Neuronal stem cell (in vitro differentiated cells): ENCODE measurements at regions not wholly inside any gene's neighbourhood (a gene's known extent, or its start where the extent isn't known, plus 50 kb on each side); places are given as distances from the start of the nearest gene placed in this dataset.
A peak's percentile ranks its signal among the peaks of the same experiment; 100 is the strongest.

ENCODE experiments used
- DNase-seq: peaks from one replicate; pipeline ENCODE4 v3.0.0-alpha.2; 2013; ENCODE audit warnings: low spot score
- H2AFZ ChIP-seq: one replicate; pipeline ENCODE4 v1.6.1; 2013; ENCODE audit warnings: mild to moderate bottlenecking, low read length, inconsistent platforms
- H2AK5ac ChIP-seq: 2 replicates; pipeline ENCODE4 v1.6.1; 2013; ENCODE audit warnings: low read depth, mild to moderate bottlenecking, inconsistent platforms, low read length, moderate library complexity, mixed read lengths
- H2BK120ac ChIP-seq: 2 replicates; pipeline ENCODE4 v1.6.1; 2013; ENCODE audit warnings: low read depth, mild to moderate bottlenecking, inconsistent platforms, low read length, moderate library complexity, mixed read lengths
- H2BK12ac ChIP-seq: one replicate; pipeline ENCODE4 v1.6.1; 2013; ENCODE audit warnings: low read length, inconsistent platforms
- H2BK15ac ChIP-seq: 2 replicates; pipeline ENCODE4 v1.6.1; 2013; ENCODE audit warnings: mild to moderate bottlenecking, low read length, inconsistent platforms, mixed read lengths
- H2BK5ac ChIP-seq: one replicate; pipeline ENCODE4 v1.6.1; 2013; ENCODE audit warnings: inconsistent platforms, mild to moderate bottlenecking, low read length, moderate library complexity
- H3K14ac ChIP-seq: one replicate; pipeline ENCODE4 v1.6.1; 2013; ENCODE audit warnings: low read length, inconsistent platforms
- H3K18ac ChIP-seq: 2 replicates; pipeline ENCODE4 v1.6.1; 2013; ENCODE audit warnings: low read length, inconsistent platforms
- H3K23ac ChIP-seq: 2 replicates; pipeline ENCODE4 v1.6.1; 2013; ENCODE audit warnings: low read depth, mild to moderate bottlenecking, mixed read lengths, low read length, inconsistent platforms; ENCODE audit not compliant: poor library complexity
- H3K27ac ChIP-seq: replicated peaks from 3 replicates; pipeline ENCODE4 v1.5.1; 2013; ENCODE audit warnings: low read length, inconsistent platforms
- H3K27me3 ChIP-seq, 3 experiments: 2 replicates each; pipeline ENCODE4 v1.6.1; 2013; ENCODE audit warnings: low read length in 3 of 3, mild to moderate bottlenecking in 2 of 3, inconsistent platforms in 1 of 3, low read depth in 1 of 3, mixed read lengths in 1 of 3, moderate library complexity in 1 of 3; ENCODE audit not compliant: control insufficient read depth in 3 of 3, insufficient read depth in 3 of 3
- H3K36me3 ChIP-seq, 2 donors: replicated peaks in 1 of 2; 2 replicates each; pipeline ENCODE4 v1.6.1; 2013; ENCODE audit warnings: low read length in 2 of 2; ENCODE audit not compliant: control insufficient read depth in 2 of 2, insufficient read depth in 2 of 2
- H3K4ac ChIP-seq: 2 replicates; pipeline ENCODE4 v1.6.1; 2013; ENCODE audit warnings: inconsistent platforms, mild to moderate bottlenecking, low read length, moderate library complexity
- H3K4me1 ChIP-seq, 2 donors: 1 replicate in 1 of 2; 2 replicates in 1 of 2; pipeline ENCODE4 v1.6.1; 2013; ENCODE audit warnings: low read length in 2 of 2, low read depth in 1 of 2; ENCODE audit not compliant: control insufficient read depth in 2 of 2, insufficient read depth in 1 of 2
- H3K4me2 ChIP-seq: one replicate; pipeline ENCODE4 v1.6.1; 2013; ENCODE audit warnings: mild to moderate bottlenecking, low read length, inconsistent platforms; ENCODE audit not compliant: insufficient read depth, poor library complexity, severe bottlenecking
- H3K4me3 ChIP-seq, 2 donors: 2 replicates each; pipeline ENCODE4 v1.5.1; 2013; ENCODE audit warnings: low read length in 2 of 2, mild to moderate bottlenecking in 2 of 2, inconsistent platforms in 1 of 2, moderate library complexity in 1 of 2
- H3K79me1 ChIP-seq: one replicate; pipeline ENCODE4 v1.6.1; 2013; ENCODE audit warnings: low read depth, mild to moderate bottlenecking, inconsistent platforms, low read length, moderate library complexity
- H3K9ac ChIP-seq: one replicate; pipeline ENCODE4 v1.6.1; 2013; ENCODE audit warnings: mild to moderate bottlenecking, low read depth, low read length, inconsistent platforms; ENCODE audit not compliant: poor library complexity
- H3K9me3 ChIP-seq, 2 donors: replicated peaks in 1 of 2; 2 replicates each; pipeline versions ENCODE3 to v1.6.1; 2013; ENCODE audit warnings: low read length in 2 of 2, mild to moderate bottlenecking in 2 of 2, inconsistent platforms in 1 of 2, low read depth in 1 of 2, mixed read lengths in 1 of 2, moderate library complexity in 1 of 2; ENCODE audit not compliant: control insufficient read depth in 2 of 2, insufficient read depth in 1 of 2
- H4K8ac ChIP-seq: one replicate; pipeline ENCODE4 v1.6.1; 2013; ENCODE audit warnings: low read depth, mild to moderate bottlenecking, inconsistent platforms, low read length, moderate library complexity
- H4K91ac ChIP-seq: one replicate; pipeline ENCODE4 v1.6.1; 2013; ENCODE audit warnings: low read length, low read depth, mild to moderate bottlenecking, inconsistent platforms; ENCODE audit not compliant: poor library complexity
- WGBS, 2 donors: extraction: QIAGEN DNeasy Blood & Tissue Kit; methylation state at CpG; one replicate each; pipeline ENCODE4 v1.1.7; 2013; ENCODE audit warnings: missing lambda C conversion rate in 2 of 2, mixed read lengths in 1 of 2; ENCODE audit not compliant: insufficient read length in 2 of 2, insufficient replicate concordance in 1 of 2; ENCODE audit errors: extremely low coverage in 2 of 2; 5-methylcytosine and 5-hydroxymethylcytosine counted together

DNA sequence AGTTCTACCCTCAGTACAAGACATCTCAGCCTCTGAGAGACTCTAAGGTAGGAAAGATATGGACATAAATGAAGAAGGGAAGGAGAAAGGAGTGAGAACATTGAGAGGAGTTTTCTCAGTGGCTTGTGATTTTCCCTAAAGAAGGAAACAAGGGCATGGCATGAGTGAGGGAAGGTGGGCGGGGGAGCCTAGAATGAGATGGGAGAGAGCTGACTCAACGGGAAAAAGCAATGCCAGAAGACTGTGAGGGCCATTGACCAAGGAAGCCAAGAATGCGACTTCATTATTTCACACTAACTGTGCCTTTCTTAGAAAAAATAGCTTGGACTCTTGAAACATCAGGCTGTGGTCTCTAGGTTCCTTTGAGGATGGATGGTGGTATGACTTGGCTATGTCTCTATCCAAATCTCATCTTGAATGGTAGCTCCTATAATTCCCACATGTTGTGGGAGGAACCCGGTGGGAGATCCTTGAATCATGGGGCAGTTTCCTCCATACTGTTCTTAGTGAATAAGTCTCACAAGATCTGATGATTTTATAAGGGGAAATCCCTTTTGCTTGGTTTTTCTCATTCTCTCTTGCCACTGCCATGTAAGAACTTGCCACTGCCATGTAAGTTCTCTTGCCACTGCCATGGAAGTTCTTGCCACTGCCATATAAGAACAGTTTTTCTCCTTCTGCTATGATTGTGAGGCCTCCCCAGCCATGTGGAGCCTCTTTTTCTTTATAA lies 279.6 kb downstream of the NUAK1 start:
- H2BK5ac ChIP-seq, result no peak overlapping the region
- peaks cover 0 to 6% of the 10 kb centered on the region in 2 donors for H3K9me3 ChIP-seq
- H3K4me2 ChIP-seq, result no peak overlapping the region
- DNase-seq, result no peak
- WGBS, 2 donors, result no CpG with 5 or more reads among the region's 4 CpGs
- no peak overlapping the region for H3K4me3 ChIP-seq
- no peaks in the 10 kb centered on the region for H3K79me1 ChIP-seq
- H3K14ac ChIP-seq, result no peak overlapping the region
- H3K18ac ChIP-seq, result no peak overlapping the region
- H3K27ac ChIP-seq, result no peak overlapping the region
- no peak overlapping the region for H4K8ac ChIP-seq
- no peak overlapping the region for H2BK12ac ChIP-seq
- H3K23ac ChIP-seq, result no peak overlapping the region
- H3K4ac ChIP-seq, result no peak overlapping the region
- H3K4me1 ChIP-seq, result no peaks in the 10 kb centered on the region
- H3K36me3 ChIP-seq, result no peaks in the 10 kb centered on the region
- no peak overlapping the region for H2AFZ ChIP-seq
- H3K27me3 ChIP-seq, result no peaks in the 10 kb centered on the region
- H4K91ac ChIP-seq, result no peak overlapping the region
- H2AK5ac ChIP-seq, result no peak overlapping the region
- no peak overlapping the region for H3K9ac ChIP-seq
- H2BK120ac ChIP-seq, result no peak overlapping the region
- H2BK15ac ChIP-seq, result no peak overlapping the region

- H3K4me1 ChIP-seq, result no peaks in the 10 kb centered on the region
- no peak overlapping the region for H3K23ac ChIP-seq
- no peak overlapping the region for H3K18ac ChIP-seq
- H2BK5ac ChIP-seq, result no peak overlapping the region
- no peak overlapping the region for H3K9ac ChIP-seq
- H3K4me3 ChIP-seq, result no peak overlapping the region
- no peak overlapping the region for H3K27ac ChIP-seq
- no peak overlapping the region for H3K14ac ChIP-seq
- H2BK120ac ChIP-seq, result no peak overlapping the region
- H2AK5ac ChIP-seq, result no peak overlapping the region
- no peaks in the 10 kb centered on the region for H3K79me1 ChIP-seq
- peaks cover 0 to 6% of the 10 kb centered on the region in 2 donors for H3K9me3 ChIP-seq
- no peak overlapping the region for H4K91ac ChIP-seq
- H2BK12ac ChIP-seq, result no peak overlapping the region
- H3K27me3 ChIP-seq, result no peaks in the 10 kb centered on the region
- H3K4me2 ChIP-seq, result no peak overlapping the region
- H4K8ac ChIP-seq, result no peak overlapping the region
- no peak overlapping the region for H3K4ac ChIP-seq
- no peak overlapping the region for H2AFZ ChIP-seq
- DNase-seq, result no peak
- no peaks in the 10 kb centered on the region for H3K36me3 ChIP-seq
- H2BK15ac ChIP-seq, result no peak overlapping the region
- WGBS, 2 donors, result no CpG with 5 or more reads among the region's 3 CpGs
Measured at GRCh38 chr12:105860561-105861207, 278.1 kb downstream of the NUAK1 start.

- Histone ChIP-seq H2BK15ac (peak overlapping the region; percentile 28), H3K36me3 (no peaks in the 10 kb centered on the region), H4K91ac (no peak overlapping the region), H3K14ac (no peak overlapping the region), H2AK5ac (no peak overlapping the region), H2BK12ac (no peak overlapping the region), H3K4ac (no peak overlapping the region), H3K79me1 (no peaks in the 10 kb centered on the region), H3K4me3 (no peak overlapping the region), H3K4me1 (peaks cover 2% of the 10 kb centered on the region in 2 donors), H4K8ac (no peak overlapping the region), H3K18ac (no peak overlapping the region), H2BK120ac (no peak overlapping the region), H3K23ac (no peak overlapping the region), H3K27ac (no peak overlapping the region), H3K9ac (no peak overlapping the region), H3K4me2 (no peak overlapping the region), H3K9me3 (peaks cover 0 to 6% of the 10 kb centered on the region in 2 donors), H3K27me3 (no peaks in the 10 kb centered on the region), H2AFZ (no peak overlapping the region), H2BK5ac (no peak overlapping the region)
- no peak for DNase-seq
- no CpG with 5 or more reads among the region's 2 CpGs for WGBS, 2 donors
Measured at GRCh38 chr12:105861227-105861626, 277.5 kb downstream of the NUAK1 start.

DNA sequence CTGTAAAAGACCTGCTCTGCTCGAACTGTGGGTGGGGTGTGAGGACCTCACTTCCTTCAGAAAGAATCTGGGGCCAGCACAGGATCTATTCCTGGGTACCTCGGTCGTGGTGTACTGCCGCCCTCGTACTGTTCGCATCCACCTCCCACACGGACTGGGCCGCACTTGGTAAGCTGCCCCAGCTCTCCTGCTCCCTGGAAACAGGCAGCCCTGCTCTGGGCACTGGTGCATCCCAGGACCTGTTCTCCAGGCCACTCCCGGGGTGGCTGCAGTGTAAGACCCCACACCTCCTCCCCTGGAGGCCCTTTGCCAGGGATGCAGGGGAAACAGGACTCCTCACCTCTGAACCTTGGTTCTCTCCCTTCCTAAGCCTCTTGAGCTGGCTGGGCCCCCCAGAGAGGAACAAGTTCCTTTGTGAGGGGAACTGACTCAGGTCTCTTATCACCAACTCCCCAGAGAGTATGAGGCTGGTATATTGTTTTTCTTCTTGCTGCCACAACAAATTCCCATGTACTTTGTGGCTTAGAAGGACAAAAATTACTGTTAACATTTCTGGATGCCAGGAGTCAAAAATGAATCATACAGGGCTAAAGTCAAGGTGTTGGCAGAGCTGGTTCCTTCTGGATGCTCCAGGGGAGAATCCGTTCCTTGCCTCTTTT lies 276.5 kb downstream of the NUAK1 start:
- Histone ChIP-seq H3K18ac (peak overlapping the region; percentile 82), H2AK5ac (no peak overlapping the region), H4K91ac (no peak overlapping the region), H3K4me2 (no peak overlapping the region), H3K14ac (peak overlapping the region; percentile 9), H4K8ac (no peak overlapping the region), H3K79me1 (no peaks in the 10 kb centered on the region), H3K4me1 (peaks cover 2% of the 10 kb centered on the region in 2 donors), H3K23ac (no peak overlapping the region), H2BK12ac (no peak overlapping the region), H2AFZ (no peak overlapping the region), H3K36me3 (no peaks in the 10 kb centered on the region), H2BK5ac (no peak overlapping the region), H3K9ac (no peak overlapping the region), H3K27ac (no peak overlapping the region), H3K27me3 (no peaks in the 10 kb centered on the region), H2BK120ac (no peak overlapping the region), H3K4ac (no peak overlapping the region), H2BK15ac (no peak overlapping the region), H3K4me3 (peak overlapping the region in 1 of 2 donors; percentile 39), H3K9me3 (peaks cover 0 to 8% of the 10 kb centered on the region in 2 donors)
- no CpG with 5 or more reads among the region's 10 CpGs for WGBS, 2 donors
- DNase-seq, result no peak
